GM23338 (cell line): ENCODE measurements at regions not wholly inside any gene's neighbourhood (a gene's known extent, or its start where the extent isn't known, plus 50 kb on each side); places are given as distances from the start of the nearest gene placed in this dataset.

Experiments used
- ATAC-seq: fragments of 200-7000 bp; cut with Tn5 transposase; 3 replicates; pipeline ENCODE4 v1.9.1; 2020
- DNase-seq: peaks from one replicate; pipeline ENCODE4 v3.0.0-alpha.2; 2015; ENCODE audit warnings: low spot score
- H2AFZ ChIP-seq: fragments of 200-600 bp; sonication (generic); 2 replicates; pipeline ENCODE4 v1.8.0; 2016; ENCODE audit warnings: antibody characterized with exemption, mild to moderate bottlenecking, moderate library complexity
- H3F3A ChIP-seq: fragments of 200-600 bp; sonication (generic); replicated peaks from 2 replicates; pipeline ENCODE4 v1.8.0; 2017; ENCODE audit warnings: antibody characterized with exemption, mixed run types, low read depth
- H3K27ac ChIP-seq: fragments of 200-600 bp; sonication (generic); 2 replicates; pipeline ENCODE4 v1.6.1; 2016; ENCODE audit warnings: low read depth
- H3K27me3 ChIP-seq: fragments of 200-600 bp; sonication (generic); 2 replicates; pipeline ENCODE4 v1.8.0; 2016; ENCODE audit warnings: mild to moderate bottlenecking, mixed run types, moderate library complexity; ENCODE audit not compliant: insufficient read depth
- H3K36me3 ChIP-seq: fragments of 200-600 bp; sonication (generic); 2 replicates; pipeline ENCODE4 v1.8.0; 2016; ENCODE audit warnings: mild to moderate bottlenecking; ENCODE audit not compliant: insufficient read depth
- H3K4me1 ChIP-seq: fragments of 200-600 bp; sonication (generic); 2 replicates; pipeline ENCODE4 v1.8.0; 2016; ENCODE audit warnings: mild to moderate bottlenecking, moderate library complexity; ENCODE audit not compliant: insufficient read depth
- H3K4me2 ChIP-seq: fragments of 200-600 bp; sonication (generic); 2 replicates; pipeline ENCODE4 v1.7.1; 2017; ENCODE audit warnings: mixed run types
- H3K4me3 ChIP-seq: fragments of 200-600 bp; sonication (generic); 2 replicates; pipeline ENCODE4 v1.6.1; 2016; ENCODE audit warnings: mixed run types
- H3K79me2 ChIP-seq: fragments of 200-600 bp; sonication (generic); replicated peaks from 2 replicates; pipeline ENCODE4 v1.8.0; 2017; ENCODE audit warnings: mild to moderate bottlenecking; ENCODE audit not compliant: insufficient read depth
- H3K9me2 ChIP-seq: fragments of 200-600 bp; sonication (generic); 2 replicates; pipeline ENCODE4 v1.8.0; 2017; ENCODE audit not compliant: insufficient read depth
- H4K20me1 ChIP-seq: fragments of 200-600 bp; sonication (generic); replicated peaks from 2 replicates; pipeline ENCODE4 v1.8.0; 2017; ENCODE audit warnings: mild to moderate bottlenecking; ENCODE audit not compliant: insufficient read depth
- H3K27ac Mint-ChIP-seq: 2 replicates; pipeline ENCODE4 v1.8.0; 2020; ENCODE audit warnings: inconsistent platforms, mild to moderate bottlenecking, moderate library complexity, mixed read lengths
- H3K27me3 Mint-ChIP-seq: 3 replicates; pipeline ENCODE4 v1.8.0; 2022; ENCODE audit warnings: low read depth, mild to moderate bottlenecking, moderate library complexity, mixed read lengths, inconsistent platforms; ENCODE audit not compliant: insufficient read depth, poor library complexity
- H3K36me3 Mint-ChIP-seq: 3 replicates; pipeline ENCODE4 v1.8.0; 2021; ENCODE audit warnings: low read depth, mild to moderate bottlenecking, inconsistent platforms, moderate library complexity, mixed read lengths
- H3K4me1 Mint-ChIP-seq: 3 replicates; pipeline ENCODE4 v1.8.0; 2020; ENCODE audit warnings: mild to moderate bottlenecking, inconsistent platforms, mixed read lengths
- H3K4me3 Mint-ChIP-seq: 3 replicates; pipeline ENCODE4 v1.8.0; 2021; ENCODE audit warnings: moderate library complexity, mild to moderate bottlenecking, inconsistent platforms, mixed read lengths
- H3K9me3 Mint-ChIP-seq: 3 replicates; pipeline ENCODE4 v1.8.0; 2020; ENCODE audit warnings: moderate library complexity, mild to moderate bottlenecking, inconsistent platforms, mixed read lengths
- CREB1 ChIP-seq: fragments of 250-450 bp; sonication (Bioruptor Pico); IDR thresholded peaks from 2 replicates; pipeline ENCODE4 v1.5.0; 2020; ENCODE audit warnings: low read depth, mild to moderate bottlenecking, moderate library complexity
- JUNB ChIP-seq: IDR thresholded peaks from one replicate; pipeline ENCODE4 v1.6.1; 2016; ENCODE audit warnings: antibody characterized with exemption; ENCODE audit not compliant: unreplicated experiment
- NANOG ChIP-seq: IDR thresholded peaks from 2 replicates; pipeline ENCODE4 v1.6.1; 2016; ENCODE audit warnings: antibody characterized with exemption, borderline replicate concordance
- REST ChIP-seq: IDR thresholded peaks from one replicate; pipeline ENCODE4 v1.6.1; 2018; ENCODE audit warnings: antibody characterized with exemption; ENCODE audit not compliant: unreplicated experiment
- ZNF114 ChIP-seq: fragments of 250-450 bp; sonication (Bioruptor Pico); IDR thresholded peaks from 2 replicates; pipeline ENCODE4 v1.5.0; 2020; ENCODE audit warnings: mild to moderate bottlenecking, moderate library complexity
- TF ChIP-seq, protein P1 (sequence below): fragments of 250-450 bp; sonication (Bioruptor Pico); IDR thresholded peaks from 2 replicates; pipeline ENCODE4 v1.5.0; 2020; ENCODE audit warnings: mild to moderate bottlenecking, moderate library complexity

DNA sequence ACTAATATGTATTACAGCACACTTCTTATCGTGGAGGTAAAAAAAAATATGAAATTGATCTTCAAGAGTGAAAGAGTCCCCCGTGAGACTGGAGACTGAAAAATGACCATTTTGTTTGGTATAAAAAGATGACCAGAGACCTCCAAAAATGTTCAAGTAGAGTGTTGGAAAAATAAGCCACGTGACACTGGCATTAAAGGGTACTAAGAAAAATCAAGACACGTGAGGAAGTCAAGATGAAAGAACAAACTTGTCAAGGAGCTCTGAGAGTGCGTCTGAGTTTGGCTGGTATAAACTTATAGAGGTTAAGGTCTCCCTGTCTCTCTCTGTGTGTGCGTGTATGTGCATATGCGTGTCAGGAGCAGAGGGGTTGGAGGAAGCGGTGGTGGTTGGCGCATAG, 362.7 kb upstream of the COBL start (continued):
- TF ChIP-seq, protein P1, sequence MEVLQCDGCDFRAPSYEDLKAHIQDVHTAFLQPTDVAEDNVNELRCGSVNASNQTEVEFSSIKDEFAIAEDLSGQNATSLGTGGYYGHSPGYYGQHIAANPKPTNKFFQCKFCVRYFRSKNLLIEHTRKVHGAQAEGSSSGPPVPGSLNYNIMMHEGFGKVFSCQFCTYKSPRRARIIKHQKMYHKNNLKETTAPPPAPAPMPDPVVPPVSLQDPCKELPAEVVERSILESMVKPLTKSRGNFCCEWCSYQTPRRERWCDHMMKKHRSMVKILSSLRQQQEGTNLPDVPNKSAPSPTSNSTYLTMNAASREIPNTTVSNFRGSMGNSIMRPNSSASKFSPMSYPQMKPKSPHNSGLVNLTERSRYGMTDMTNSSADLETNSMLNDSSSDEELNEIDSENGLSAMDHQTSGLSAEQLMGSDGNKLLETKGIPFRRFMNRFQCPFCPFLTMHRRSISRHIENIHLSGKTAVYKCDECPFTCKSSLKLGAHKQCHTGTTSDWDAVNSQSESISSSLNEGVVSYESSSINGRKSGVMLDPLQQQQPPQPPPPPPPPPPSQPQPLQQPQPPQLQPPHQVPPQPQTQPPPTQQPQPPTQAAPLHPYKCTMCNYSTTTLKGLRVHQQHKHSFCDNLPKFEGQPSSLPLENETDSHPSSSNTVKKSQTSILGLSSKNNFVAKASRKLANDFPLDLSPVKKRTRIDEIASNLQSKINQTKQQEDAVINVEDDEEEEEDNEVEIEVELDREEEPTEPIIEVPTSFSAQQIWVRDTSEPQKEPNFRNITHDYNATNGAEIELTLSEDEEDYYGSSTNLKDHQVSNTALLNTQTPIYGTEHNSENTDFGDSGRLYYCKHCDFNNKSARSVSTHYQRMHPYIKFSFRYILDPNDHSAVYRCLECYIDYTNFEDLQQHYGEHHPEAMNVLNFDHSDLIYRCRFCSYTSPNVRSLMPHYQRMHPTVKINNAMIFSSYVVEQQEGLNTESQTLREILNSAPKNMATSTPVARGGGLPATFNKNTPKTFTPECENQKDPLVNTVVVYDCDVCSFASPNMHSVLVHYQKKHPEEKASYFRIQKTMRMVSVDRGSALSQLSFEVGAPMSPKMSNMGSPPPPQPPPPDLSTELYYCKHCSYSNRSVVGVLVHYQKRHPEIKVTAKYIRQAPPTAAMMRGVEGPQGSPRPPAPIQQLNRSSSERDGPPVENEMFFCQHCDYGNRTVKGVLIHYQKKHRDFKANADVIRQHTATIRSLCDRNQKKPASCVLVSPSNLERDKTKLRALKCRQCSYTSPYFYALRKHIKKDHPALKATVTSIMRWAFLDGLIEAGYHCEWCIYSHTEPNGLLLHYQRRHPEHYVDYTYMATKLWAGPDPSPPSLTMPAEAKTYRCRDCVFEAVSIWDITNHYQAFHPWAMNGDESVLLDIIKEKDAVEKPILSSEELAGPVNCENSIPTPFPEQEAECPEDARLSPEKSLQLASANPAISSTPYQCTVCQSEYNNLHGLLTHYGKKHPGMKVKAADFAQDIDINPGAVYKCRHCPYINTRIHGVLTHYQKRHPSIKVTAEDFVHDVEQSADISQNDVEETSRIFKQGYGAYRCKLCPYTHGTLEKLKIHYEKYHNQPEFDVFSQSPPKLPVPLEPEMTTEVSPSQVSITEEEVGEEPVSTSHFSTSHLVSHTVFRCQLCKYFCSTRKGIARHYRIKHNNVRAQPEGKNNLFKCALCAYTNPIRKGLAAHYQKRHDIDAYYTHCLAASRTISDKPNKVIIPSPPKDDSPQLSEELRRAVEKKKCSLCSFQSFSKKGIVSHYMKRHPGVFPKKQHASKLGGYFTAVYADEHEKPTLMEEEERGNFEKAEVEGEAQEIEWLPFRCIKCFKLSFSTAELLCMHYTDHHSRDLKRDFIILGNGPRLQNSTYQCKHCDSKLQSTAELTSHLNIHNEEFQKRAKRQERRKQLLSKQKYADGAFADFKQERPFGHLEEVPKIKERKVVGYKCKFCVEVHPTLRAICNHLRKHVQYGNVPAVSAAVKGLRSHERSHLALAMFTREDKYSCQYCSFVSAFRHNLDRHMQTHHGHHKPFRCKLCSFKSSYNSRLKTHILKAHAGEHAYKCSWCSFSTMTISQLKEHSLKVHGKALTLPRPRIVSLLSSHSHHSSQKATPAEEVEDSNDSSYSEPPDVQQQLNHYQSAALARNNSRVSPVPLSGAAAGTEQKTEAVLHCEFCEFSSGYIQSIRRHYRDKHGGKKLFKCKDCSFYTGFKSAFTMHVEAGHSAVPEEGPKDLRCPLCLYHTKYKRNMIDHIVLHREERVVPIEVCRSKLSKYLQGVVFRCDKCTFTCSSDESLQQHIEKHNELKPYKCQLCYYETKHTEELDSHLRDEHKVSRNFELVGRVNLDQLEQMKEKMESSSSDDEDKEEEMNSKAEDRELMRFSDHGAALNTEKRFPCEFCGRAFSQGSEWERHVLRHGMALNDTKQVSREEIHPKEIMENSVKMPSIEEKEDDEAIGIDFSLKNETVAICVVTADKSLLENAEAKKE (CRISPR knock-in tag): no peak
- TF ChIP-seq NANOG: no peak

GRCh38 chr7:51666751-51667150, 350.1 kb upstream of the COBL start:
- no peaks in the 10 kb centered on the region for H3K36me3 ChIP-seq
- no peaks in the 10 kb centered on the region for H3F3A ChIP-seq
- H3K4me3 Mint-ChIP-seq: no peak overlapping the region
- no peaks in the 10 kb centered on the region for H3K27me3 Mint-ChIP-seq
- no peak overlapping the region for H3K4me2 ChIP-seq
- ATAC-seq (no peak), DNase-seq (no peak)
- no peak overlapping the region for H3K27ac ChIP-seq
- peaks cover 16% of the 10 kb centered on the region for H3K4me1 Mint-ChIP-seq
- 0 out of 2 replicates have a peak, but pooled peaks cover 10% of the 10 kb centered on the region for H3K4me1 ChIP-seq
- H3K9me3 Mint-ChIP-seq: no peaks in the 10 kb centered on the region
- no peaks in the 10 kb centered on the region for H4K20me1 ChIP-seq
- H3K27me3 ChIP-seq: no peaks in the 10 kb centered on the region
- no peaks in the 10 kb centered on the region for H3K36me3 Mint-ChIP-seq
- H3K4me3 ChIP-seq: no peak overlapping the region
- no peak overlapping the region; the same call in 1 of the 2 replicates for H3K27ac Mint-ChIP-seq
- H3K79me2 ChIP-seq: no peaks in the 10 kb centered on the region
- no peak overlapping the region for H2AFZ ChIP-seq
- H3K9me2 ChIP-seq: no peaks in the 10 kb centered on the region
- no peak for TF ChIP-seq ZNF114 (CRISPR knock-in tag)
- no peak for TF ChIP-seq NANOG
- TF ChIP-seq REST: no peak
- TF ChIP-seq JUNB: no peak
- TF ChIP-seq, protein P1 (CRISPR knock-in tag): no peak
- no peak for TF ChIP-seq CREB1 (CRISPR knock-in tag)
